PFSK-1 (cell line): ENCODE measurements at regions not wholly inside any gene's neighbourhood (a gene's known extent, or its start where the extent isn't known, plus 50 kb on each side); places are given as distances from the start of the nearest gene placed in this dataset.

Source experiments
- FOXP2 ChIP-seq: optimal IDR thresholded peaks from 2 replicates; pipeline ENCODE3; 2011; ENCODE audit warnings: borderline replicate concordance, control low read depth, inconsistent platforms; ENCODE audit not compliant: insufficient read depth; ENCODE audit errors: extremely low read length, extremely low read depth
- POLR2AphosphoS5 ChIP-seq: IDR thresholded peaks from 2 replicates; pipeline ENCODE4 v1.6.1; 2012; ENCODE audit warnings: low read depth, mild to moderate bottlenecking, control low read depth, low read length, moderate library complexity
- TAF1 ChIP-seq: IDR thresholded peaks from 2 replicates; pipeline ENCODE4 v1.6.1; 2012; ENCODE audit warnings: low read length, control low read depth, borderline replicate concordance; ENCODE audit not compliant: insufficient read depth

DNA sequence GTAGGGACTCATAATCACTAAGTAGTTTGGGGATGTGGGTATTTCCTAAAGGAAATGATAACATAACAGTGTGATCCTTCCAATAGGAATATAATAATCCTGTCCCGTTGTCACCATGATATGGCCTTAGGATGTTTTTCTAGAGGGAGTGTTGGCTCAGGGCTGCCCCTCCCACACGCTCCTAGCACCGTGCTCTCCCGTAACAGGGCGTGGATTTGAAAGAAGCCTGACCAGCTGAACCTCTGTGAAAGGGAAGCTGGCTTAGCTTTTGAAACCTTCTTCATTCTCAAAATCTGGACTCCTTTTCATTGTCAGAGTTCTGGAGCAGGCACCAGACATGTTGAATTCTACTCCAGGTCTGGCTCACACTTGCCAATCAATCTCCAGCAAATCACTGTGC lies 103.4 kb upstream of the SASH1 start:
- TF ChIP-seq TAF1 (no peak), FOXP2 (no peak), POLR2AphosphoS5 (no peak)
